ENCODE measurements at regions not wholly inside any gene's neighbourhood (a gene's known extent, or its start where the extent isn't known, plus 50 kb on each side); places are given as distances from the start of the nearest gene placed in this dataset.

DNA sequence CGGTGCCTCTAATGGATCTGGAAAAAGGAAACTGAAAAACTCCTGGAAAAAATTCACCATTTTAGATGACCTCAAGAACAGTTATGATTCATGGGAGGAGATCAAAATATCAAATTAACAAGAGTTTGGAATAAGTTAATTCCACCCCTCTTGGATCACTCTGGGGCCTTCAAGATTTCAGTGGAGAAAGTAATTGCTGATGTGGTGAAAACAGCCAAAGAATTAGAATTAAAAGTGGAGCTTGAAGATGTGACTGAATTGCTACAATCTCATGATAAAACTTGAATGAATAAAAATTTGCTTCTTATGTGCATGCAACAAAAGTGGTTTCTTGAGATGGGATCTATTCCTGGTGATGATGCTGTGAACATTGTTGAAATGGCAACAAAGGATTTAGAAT is 974.4 kb upstream of the GYPC start:
- TF ChIP-seq, protein P1, sequence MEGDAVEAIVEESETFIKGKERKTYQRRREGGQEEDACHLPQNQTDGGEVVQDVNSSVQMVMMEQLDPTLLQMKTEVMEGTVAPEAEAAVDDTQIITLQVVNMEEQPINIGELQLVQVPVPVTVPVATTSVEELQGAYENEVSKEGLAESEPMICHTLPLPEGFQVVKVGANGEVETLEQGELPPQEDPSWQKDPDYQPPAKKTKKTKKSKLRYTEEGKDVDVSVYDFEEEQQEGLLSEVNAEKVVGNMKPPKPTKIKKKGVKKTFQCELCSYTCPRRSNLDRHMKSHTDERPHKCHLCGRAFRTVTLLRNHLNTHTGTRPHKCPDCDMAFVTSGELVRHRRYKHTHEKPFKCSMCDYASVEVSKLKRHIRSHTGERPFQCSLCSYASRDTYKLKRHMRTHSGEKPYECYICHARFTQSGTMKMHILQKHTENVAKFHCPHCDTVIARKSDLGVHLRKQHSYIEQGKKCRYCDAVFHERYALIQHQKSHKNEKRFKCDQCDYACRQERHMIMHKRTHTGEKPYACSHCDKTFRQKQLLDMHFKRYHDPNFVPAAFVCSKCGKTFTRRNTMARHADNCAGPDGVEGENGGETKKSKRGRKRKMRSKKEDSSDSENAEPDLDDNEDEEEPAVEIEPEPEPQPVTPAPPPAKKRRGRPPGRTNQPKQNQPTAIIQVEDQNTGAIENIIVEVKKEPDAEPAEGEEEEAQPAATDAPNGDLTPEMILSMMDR (conservative IDR thresholded peaks at IDR 0.05; ENCODE audit: low read depth in 2 of 2): no peak
- no peak for TF ChIP-seq ZNF114 (CRISPR knock-in tag; IDR thresholded peaks at IDR 0.05)
- no peak for TF ChIP-seq CREB1 (CRISPR knock-in tag; IDR thresholded peaks at IDR 0.05; ENCODE audit: low read depth)
